ENCODE measurements at regions not wholly inside any gene's neighbourhood (a gene's known extent, or its start where the extent isn't known, plus 50 kb on each side); places are given as distances from the start of the nearest gene placed in this dataset.

DNA sequence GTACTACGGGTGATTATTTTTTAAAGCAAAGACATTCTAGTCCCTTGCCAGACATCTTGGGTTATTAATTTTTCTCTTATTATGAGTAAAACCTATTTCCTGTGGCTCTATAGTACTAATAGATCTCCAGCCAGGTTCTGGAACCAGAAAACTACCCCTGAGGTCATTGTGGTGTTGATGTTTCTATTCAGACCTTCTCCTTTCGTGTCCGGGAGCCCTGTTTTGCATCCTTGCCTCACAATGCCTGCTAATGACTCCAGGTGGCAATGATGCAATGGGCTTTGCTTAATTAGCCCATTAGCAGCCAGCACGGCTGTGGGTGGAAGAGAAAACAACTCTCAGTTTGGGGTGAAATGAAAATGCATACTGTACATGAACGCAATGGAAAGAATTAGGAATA lies 62.9 kb upstream of the ARG1 start:
- no peak for DNase-seq

DNA sequence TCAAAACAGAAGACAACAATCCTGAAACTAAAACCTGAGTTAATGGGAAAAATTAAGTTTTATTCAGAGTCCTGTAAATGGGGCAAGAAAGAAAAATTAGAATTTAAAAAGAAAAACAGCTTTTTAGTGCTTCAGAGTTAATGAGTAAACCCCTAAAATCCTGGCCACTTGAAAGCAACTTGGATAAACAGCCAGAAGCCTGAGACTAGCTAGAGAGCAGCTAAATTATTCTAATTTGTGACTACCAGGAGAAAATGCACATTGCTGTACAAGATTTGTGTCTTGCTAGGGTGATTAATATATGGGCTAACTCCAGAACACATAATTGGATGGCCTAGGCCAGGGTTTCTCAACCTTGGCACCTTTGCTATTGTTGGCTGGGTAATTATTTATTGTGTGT lies 62.4 kb upstream of the ARG1 start:
- no peak for DNase-seq

DNA sequence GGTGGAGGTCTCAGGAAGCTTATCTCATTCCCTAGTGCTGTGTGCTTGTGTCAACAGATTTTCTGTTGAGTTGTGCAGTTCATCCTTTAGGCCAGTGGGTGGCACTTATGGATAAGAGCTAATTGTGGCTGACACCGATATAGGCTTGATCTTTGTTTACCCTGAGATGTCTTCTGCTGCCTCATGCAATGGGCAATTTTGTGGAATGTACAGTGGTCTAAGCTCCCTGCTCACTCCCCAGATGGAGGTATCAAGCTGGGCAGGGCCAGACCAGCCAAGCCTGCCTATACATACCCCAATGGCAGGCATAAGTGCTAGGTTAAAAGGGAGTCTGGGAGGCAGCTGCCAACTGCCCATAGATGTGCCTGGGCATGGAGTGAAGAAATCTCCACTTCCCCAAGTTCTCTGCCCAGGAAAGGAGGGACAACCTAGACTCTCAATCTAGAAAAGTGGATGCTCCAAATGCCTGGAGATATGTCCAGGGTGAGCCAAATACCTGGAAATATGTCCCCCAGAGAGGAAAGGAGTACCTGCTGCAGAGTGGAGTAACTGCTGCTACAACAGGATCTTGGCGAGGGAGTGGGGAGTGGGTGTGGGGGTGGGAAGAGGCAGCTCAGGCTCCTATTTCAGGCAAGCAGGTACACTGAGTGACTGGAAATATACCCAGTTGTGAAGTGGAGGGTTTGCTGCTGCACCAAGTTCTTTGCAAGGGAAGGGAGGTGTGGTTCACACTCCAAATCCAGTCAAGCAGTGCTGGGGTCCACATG lies 53.2 kb upstream of the ARG1 start:
- peak; percentile 28 for DNase-seq

Data from central memory CD4-positive, alpha-beta T cell (primary cell).